Esophagus squamous epithelium (tissue), 4 donors: ENCODE measurements at regions not wholly inside any gene's neighbourhood (a gene's known extent, or its start where the extent isn't known, plus 50 kb on each side); places are given as distances from the start of the nearest gene placed in this dataset.

Experiments used
- CTCF ChIP-seq, 6 experiments: fragments of 450-650 bp in 4 of 6; fragments of 200-600 bp in 2 of 6; sonication (generic) in 2 of 6; IDR thresholded peaks; one replicate each; pipeline ENCODE4 v1.5.1; 2016 to 2019; ENCODE audit warnings: antibody characterized with exemption in 6 of 6, mild to moderate bottlenecking in 4 of 6, moderate library complexity in 4 of 6
- POLR2A ChIP-seq, 4 donors: fragments of 450-650 bp; IDR thresholded peaks; one replicate each; pipeline ENCODE4 v1.6.1; 2017; ENCODE audit warnings: antibody characterized with exemption in 4 of 4, mild to moderate bottlenecking in 4 of 4, moderate library complexity in 3 of 4

GRCh38 chr4:126544276-126544675 lies 1088.5 kb upstream of the INTU start:
- TF ChIP-seq CTCF (IDR thresholded peaks at IDR 0.05), result no peak
- TF ChIP-seq POLR2A (IDR thresholded peaks at IDR 0.05), result no peak
